ENCODE measurements at regions not wholly inside any gene's neighbourhood (a gene's known extent, or its start where the extent isn't known, plus 50 kb on each side); places are given as distances from the start of the nearest gene placed in this dataset.
A peak's percentile ranks its signal among the peaks of the same experiment; 100 is the strongest.

DNA sequence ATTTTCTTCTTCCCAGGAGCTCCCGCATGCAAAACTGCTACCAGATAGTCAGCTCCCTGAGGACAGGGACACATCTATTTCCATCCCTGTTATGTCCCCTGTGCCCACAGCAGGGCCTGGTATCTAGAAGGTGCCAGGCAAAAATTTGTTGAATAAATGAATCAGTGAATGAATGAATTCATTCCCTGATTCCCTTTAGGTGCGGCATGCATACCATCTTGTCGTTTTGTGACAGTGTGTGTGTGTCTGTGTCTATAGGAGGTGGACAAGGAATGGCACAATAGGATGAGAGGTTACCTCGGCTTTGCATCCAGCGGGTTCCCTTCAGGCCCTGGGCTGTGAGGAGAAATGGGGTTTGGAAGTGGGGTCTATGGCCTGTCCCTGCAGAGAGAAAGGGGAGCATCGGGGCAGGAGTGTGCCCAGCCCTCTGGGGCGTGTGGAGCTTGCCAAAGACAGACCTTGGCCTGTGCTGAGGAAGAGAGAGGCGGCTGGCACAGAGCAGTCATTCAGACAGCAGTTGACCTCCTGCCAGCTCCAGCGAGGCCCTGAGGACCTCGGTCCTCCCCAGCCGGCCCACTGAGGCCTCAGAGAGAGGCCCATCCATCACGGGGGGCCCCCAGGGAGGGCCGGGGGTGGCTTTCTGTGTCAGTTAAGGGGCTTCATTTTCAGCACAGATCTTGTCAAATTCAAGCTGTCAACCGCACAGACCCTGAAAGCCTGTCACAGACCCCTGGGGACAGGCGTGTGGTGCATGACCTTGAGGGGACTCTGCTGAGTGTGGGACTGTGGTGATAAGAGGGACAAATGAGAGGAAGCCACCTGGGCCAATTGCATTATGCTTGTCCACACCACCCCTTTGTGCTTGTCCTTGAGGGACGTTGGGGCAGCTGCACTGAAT is 125.9 kb upstream of the CXCR4 start:
- no peak for DNase-seq (ENCODE audit: low read depth)

DNA sequence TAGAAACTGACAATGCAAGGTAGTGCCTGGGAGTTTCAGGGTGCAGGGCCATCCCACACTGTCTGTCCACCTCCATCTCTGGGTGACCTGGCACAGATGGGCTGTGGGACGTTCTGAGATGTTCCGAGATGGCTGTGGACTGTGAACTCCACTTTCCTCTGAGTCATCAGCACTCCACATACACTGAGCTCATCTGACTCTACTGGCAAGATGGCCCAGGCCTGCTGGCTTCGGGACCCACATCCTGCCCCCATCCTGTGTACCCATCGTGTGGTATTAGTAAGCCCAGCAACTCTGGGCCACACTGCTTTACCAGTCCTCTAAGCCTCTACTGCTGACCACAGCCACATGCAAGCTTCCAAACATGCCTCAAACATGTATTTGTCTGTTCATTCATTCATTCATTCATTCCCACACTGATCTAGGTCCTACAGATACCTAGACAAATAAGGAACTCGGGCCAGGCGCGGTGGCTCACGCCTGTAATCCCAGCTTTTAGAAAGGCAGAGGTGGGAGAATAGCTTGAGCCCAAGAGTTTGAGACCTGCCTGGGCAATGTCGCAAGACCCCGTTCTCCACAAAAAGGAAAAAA is 124.8 kb upstream of the CXCR4 start:
- peak; percentile 46 for DNase-seq (ENCODE audit: low read depth)

DNA sequence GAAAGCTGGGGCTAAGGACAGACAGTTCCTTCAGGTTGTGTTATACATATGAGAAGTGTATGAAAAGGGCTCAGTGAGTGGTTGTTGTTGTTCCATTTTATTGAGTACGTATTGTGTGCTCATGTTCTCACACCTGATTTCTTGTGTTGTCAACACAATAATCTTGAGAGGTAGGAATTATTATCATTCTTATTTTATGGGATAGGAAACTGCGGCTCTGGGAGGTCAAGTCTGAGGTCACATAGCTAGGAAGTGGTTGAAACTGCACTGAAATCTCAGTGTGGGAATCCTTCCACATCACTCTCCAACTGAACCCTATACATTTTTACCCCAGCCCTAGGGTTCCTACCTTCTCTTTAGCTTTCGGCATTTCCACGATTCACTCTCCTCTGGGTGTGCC is 124.2 kb upstream of the CXCR4 start:
- DNase-seq (ENCODE audit: low read depth) = peak; percentile 4

DNA sequence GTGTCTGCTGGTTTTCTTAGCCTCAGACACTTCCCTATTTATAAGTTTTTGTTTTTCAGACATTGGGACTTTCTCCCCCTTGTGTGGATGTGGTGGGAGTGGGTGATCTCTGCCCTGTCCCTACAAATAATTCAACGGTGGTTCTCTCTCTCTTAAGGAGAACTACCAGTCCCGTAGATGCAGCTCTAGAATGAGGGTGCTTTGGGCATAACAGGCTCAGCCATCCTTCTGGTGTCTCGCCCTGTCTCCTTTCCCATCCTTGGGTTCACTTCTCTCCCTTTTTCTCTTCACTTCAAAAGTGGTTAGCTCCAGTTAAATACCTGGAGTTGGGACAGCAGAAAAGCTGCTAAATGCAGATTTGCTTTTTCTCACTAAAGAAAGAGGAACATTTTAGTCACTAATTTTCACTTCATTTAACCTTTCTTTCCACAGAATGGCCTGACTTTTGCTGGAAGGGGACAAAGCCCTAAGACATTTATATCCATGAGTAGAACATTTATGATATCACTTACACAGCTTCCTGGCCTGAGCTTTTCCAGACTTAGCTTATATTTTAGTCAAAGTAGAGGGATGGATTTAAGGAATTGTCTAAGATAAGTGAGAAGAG is 121.2 kb upstream of the CXCR4 start:
- no peak for DNase-seq (ENCODE audit: low read depth)

DNA sequence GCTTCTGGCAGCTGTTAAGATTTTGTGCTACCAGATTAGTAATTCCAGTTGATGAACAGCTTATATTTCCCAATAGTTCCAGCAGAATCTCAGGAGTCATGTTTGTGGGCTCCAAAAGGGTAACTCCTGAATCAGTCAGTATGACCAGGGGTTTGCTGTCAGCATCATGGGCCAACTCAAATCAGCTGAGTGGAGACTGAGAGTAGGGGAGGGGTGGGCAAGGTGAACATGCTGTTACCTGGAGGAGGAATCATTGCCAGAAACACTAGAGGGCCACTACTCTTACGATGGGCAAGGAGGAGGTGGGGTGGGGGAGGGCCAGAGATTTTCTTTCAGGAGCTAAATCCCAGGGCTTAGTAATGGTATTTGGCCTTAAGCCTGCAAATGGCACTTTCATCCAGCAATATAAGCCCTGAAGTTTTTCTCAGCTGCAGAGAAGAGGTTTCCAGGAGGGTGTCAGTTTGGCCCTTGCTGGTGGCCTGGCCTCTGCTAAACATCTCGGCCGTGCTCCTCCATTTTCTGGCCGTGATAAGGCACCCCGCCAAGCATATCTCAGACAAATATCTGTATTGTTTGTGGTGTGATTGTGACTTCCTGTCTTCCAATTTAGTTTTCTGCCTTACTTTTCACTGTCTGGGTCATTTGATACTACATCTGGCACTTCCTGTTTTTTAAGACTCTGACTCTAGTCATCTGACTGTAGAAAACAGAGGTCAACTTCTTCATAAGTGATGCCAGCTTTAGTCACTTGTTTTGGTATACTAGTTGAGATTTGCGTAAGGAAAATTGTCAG is 120.5 kb upstream of the CXCR4 start:
- peak; percentile 83 for DNase-seq (ENCODE audit: low read depth)

DNA sequence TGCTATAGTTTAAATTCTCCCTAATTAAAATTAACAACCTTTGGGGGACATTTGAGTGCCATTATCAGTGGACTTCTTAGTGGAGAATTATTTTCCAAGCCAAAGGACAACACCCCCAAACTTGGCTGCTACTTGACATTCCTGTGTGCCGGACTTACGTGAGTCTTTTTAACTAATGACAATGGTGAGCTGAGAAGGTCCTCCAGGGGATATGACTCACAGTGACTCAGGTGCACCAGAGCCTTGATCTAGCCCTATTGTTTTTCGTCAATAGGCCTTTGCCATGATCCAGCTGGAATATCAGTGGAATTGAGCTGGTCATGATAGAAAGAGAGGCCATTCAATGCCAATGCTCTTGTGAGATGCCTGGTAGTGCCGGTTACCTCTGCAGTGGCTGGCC is 118.1 kb upstream of the CXCR4 start:
- peak; percentile 95 for DNase-seq (ENCODE audit: low read depth)

DNA sequence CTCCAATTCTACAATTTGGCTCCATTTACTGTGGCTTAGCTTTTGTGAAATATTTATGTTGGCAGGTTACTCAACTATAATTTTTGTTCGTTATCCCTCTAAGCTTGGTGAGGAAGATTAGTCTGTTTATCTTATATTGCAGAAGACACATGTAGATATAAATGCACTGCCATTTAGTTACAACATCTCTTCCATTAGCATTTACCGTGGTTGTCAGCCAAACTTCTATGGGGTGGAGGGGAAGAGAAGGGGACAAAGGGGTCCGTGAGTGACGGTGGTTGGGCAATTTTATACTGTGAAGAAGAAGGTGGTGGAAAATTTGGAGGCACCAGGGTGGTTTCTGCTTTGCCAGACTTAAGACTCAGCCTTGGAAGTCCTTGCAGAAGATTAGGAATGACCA is 117.6 kb upstream of the CXCR4 start:
- DNase-seq (ENCODE audit: low read depth) = no peak

DNA sequence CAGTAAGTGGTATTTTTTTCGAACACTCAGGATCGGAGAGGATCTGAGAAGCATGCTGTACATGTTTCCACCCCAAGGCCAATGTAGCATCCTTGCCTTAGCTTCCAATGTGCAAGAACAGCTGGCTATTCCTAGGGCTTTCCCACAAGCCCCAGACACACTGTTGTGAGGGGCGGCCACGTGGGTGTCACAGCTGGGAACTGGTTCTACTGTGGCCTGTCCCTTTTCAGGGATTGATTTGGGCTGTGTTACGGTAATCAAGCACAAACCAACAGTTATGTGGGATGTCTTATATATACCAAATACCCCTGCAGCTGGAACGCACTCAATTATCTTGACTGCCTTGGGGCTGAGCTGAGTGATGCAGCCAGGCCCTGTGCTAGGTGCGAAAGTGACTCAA is 116.3 kb upstream of the CXCR4 start:
- DNase-seq (ENCODE audit: low read depth) = no peak

DNA sequence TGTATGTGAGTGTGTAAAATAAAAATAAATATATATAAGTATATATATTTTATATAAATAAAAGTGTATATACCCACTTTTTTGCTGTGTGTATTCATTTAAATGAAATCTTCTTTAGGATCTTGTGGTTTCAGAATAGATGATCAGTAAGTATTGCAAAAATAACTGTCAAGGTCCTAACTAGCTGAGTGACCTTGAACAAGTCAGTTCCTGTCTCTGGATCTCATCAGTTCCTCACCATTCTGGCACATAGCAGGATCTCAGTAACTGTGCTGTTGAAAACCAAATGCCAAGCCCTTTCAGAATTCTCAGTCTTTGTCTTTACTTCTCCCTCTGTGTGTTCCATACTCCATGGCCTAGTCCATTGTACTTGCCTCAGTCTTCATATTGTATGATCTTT is 115.3 kb upstream of the CXCR4 start:
- no peak for DNase-seq (ENCODE audit: low read depth)

DNA sequence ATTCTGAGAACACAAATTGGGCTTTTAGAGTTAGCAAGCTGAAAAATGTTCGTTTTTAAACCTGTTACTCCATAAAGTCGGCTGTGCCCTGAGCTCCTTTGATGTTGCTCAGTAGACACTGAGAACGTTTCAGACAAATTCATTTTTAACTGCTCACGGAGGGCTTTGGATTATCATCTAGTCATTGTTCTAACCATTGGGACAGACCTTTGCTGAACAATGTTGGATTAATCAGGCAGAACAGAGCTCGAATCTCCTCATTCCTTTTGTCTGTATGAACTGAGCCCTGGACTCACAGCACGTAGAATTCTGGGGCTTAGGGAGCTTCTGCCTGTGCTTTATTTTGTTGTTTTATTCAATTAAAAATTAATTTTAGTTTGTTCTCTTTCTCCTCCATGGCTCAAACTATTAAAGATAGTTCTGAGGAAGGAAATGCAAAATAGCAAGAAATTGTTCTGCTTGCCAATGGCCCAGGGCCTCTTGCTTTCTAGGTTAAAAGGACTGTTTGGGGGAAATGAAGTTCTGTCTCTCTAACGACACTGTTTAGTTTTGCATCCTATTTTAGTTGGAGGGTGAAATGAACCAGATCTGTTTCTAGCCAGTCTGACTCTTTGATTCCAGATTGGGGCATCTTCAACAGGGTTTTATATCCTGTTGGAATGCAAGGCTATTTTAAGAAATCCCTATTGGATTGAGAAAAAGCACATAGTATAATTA is 114.7 kb upstream of the CXCR4 start:
- no peak for DNase-seq (ENCODE audit: low read depth)

DNA sequence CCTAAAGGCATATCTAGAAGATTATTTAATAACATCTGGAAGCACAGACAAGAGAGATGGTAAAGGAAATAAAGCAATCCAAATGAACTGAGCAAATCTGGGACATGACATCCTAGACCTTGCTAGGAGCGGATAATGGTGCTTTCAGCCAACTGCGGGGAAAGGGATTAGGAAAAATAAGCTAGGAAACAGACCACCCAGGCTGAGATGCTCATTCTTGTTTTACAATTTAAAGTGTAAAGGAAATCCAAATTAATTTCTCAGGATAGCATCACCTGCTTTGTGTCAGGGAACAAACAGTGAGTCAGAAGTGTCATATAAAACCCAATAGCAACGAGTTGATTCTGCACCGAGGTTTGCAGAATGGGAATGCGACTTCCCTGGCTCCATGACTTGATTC is 112.5 kb upstream of the CXCR4 start:
- no peak for DNase-seq (ENCODE audit: low read depth)

DNA sequence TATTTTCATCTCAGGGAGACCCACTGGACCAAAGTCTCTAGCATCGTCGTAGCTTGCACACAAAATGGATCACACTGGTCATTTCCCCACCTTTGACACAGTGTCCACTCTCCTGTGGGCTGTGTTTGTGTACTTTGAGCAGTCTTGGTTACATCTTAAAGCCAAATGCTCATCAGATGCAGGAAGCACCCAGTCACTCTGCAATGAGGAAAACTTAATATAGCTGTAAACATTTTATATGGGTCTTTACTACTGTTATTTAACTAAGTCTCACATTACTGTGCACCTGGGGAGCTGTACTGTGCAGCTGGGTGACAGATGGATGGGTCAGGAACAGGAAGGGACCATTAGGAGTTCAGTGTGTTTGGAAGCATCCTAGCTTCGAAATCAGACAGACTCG is 109.0 kb upstream of the CXCR4 start:
- no peak for DNase-seq (ENCODE audit: low read depth)

DNA sequence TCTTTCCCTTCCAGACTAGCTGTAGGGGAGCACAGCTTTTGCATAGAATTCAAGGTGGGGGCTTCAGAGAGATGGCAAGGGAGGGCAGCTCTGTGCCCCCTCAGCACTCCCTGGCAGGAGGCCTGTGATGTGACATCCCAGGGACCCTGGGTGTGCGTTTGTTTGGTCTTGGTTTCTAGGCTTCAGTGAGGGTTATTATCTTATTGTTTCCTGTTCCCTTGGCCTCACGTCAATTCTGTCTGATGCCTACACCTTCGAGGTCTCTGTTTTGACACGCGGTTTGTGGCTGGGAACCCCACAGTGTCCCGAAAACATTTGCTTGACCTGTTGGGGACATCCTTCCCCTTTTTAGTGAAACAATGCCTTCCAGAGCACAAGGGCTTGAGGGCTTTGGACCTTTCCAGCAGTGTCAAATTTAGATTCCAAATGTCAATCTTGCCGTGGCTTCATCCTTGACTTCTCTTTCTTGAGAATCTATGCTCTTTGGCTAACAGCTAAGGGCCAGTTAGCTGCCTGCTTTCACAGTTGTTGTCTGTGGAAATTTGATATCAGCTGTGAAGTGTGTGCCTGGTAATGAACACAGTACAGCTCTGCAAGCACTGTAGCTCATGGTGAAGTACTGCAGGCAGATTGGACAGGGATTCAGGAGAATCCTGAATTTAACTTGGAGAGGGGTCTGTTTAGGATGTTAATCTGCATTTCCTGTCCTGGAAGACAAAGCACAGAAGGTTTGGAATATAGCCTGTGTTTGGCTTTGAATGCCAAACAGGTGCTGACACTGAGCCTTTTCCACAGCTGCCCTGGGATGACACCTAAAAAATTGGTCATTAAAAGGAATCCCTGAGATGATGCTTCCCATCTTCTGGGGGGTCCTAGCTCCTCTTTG is 108.2 kb upstream of the CXCR4 start:
- no peak for DNase-seq (ENCODE audit: low read depth)

DNA sequence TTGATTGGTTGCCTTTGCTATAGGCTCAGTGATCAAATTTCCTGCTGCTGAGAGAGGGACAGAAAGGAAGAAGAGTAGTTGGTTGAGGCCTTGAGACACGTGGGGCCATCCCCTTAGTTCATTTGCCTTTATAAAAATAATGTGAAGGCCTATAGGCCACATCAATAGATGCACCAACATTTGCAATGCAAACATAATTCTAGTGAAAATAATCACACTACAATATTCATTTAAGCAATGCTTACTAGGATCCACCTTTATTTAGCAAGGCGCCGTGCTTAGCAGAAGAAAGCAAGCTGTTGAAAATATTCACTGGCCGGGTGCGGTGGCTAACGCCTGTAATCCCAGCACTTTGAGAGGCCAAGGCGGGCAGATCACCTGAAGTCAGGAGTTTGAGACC is 105.3 kb upstream of the CXCR4 start:
- DNase-seq (ENCODE audit: low read depth) = no peak

DNA sequence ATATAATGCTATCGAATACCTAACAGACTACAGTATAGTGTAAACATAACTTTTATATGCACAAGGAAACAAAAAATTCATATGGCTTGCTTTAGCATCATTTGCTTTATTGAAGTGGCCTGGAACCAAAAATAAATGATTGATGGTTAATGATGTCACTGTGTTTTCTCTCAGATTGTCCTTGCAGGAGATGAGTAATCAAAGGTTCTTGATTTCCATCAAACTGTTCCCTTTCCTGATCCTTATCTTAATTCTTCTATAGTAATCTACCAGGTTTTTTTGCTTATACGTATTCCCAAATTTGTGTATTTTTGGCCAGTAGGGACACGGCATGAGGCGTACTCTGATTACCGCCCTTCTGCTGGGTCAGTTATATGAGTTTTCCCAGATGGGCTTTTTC is 104.9 kb upstream of the CXCR4 start:
- no peak for DNase-seq (ENCODE audit: low read depth)

DNA sequence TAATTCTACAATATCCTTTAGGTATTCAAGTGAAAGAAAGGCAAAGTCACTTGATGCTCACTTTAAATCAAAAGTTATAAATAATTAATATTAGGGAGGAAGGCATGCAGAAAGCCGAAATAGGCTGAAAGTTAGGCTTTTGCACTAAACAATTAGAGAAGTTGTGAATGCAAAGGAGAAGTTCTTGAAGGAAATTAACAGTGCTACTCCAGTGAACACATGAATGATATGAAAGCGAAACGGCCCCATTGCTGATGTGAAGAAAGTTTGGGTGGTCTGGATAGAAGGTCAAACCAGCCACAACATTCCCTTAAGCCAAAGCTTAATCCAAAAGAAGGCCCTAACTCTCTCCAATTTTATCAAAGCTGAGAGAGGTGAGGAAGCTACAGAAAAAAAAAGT is 103.1 kb upstream of the CXCR4 start:
- DNase-seq (ENCODE audit: low read depth) = no peak

DNA sequence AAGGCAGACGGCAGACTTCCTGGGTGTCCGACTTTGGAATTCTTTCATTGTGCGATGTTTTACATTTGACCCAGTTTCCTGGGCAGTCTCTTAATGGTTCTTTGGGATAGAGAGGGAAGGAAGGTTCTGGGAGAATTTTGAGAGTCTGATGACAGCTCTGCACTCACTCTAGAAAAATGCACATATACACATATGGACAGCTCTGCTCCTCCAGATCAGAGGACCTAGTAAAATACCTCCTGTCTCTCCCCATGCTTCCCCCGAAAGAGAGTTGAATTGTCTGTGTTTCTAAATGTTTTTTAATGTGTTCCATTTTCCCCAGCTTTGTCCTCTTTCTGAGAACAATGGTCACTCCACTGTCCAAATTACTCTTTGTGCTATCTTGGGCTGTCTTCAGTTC is 102.0 kb upstream of the CXCR4 start:
- DNase-seq (ENCODE audit: low read depth) = no peak

DNA sequence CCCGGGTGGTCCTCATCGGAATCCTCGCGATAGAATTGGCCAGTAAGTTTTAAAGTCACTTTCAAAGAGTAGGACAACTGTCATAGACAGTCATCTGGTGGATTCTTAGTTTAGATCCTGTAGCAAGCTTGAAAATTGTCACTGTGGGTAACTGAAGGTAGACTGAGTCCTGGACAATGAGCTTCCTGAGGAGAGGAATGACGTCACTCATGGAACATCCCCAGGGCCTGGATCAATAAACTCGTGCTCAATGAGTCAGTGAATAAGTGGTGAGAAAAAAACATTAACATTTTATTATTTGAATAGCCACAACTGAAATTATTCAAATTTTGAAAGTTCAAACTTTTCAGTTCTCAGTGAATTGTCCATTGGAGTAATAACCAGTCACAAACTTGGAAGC is 101.4 kb upstream of the CXCR4 start:
- no peak for DNase-seq (ENCODE audit: low read depth)

DNA sequence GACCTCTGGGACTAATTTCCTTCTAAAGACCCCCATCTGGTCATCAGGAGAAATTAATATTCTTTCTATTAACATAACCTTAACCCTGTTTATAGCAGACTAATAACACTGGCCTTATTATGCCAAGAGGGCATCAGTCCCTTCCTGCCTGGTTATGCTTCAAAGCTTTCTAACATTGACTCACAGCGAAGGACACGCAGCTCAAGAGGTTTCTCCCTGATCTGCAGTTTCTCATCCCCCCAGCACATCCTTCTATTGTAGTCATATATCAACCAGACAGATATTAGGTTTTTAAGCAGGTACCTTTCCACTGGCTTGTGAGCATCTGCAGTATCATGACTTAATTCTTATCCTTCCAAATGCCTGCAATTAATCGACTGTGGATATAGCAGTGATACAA is 100.0 kb upstream of the CXCR4 start:
- no peak for DNase-seq (ENCODE audit: low read depth)

DNA sequence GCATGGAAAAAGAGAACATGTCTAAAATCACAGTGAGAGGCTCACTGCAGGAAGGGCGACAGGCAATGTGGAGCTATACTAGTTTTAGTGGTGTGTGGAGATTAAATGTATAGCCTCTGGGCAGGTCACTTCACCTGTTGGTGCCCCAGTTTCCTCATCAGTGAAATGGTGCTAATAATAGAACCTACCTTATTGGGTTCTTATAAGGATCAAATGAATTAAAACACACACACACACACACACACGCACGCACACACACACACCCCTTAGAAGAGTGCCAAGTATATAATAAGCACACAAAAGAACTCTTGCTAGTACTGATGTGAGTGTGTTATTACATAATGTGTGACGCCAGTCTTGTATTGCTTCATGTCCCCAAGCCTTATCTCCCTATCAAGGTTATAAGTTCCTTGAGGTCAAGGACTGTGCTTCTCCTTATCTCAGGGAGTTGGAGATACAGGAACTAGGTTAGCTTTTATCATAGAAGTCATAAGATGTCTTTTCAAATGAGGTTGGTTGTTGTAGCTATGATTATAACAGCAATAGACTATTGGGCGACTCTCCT is 98.0 kb upstream of the CXCR4 start:
- no peak for DNase-seq (ENCODE audit: low read depth)
